ENCODE measurements at regions not wholly inside any gene's neighbourhood (a gene's known extent, or its start where the extent isn't known, plus 50 kb on each side); places are given as distances from the start of the nearest gene placed in this dataset.

GRCh38 chr19:28487999-28488398 is 725.0 kb downstream of the UQCRFS1 start:
- H3K27me3 ChIP-seq (ENCODE audit: insufficient read depth in 3 of 3, low read length in 2 of 3): no peaks in the 10 kb centered on the region
- no peak overlapping the region for H3K4me3 ChIP-seq
- no peaks in the 10 kb centered on the region for H3K4me1 ChIP-seq
- no peak for ATAC-seq
- no peaks in the 10 kb centered on the region for H3K9me3 ChIP-seq
- intact Hi-C loops (cut with DNase I): no loop called here
- no peak overlapping the region for H3K27ac ChIP-seq
- TF ChIP-seq, protein P1, sequence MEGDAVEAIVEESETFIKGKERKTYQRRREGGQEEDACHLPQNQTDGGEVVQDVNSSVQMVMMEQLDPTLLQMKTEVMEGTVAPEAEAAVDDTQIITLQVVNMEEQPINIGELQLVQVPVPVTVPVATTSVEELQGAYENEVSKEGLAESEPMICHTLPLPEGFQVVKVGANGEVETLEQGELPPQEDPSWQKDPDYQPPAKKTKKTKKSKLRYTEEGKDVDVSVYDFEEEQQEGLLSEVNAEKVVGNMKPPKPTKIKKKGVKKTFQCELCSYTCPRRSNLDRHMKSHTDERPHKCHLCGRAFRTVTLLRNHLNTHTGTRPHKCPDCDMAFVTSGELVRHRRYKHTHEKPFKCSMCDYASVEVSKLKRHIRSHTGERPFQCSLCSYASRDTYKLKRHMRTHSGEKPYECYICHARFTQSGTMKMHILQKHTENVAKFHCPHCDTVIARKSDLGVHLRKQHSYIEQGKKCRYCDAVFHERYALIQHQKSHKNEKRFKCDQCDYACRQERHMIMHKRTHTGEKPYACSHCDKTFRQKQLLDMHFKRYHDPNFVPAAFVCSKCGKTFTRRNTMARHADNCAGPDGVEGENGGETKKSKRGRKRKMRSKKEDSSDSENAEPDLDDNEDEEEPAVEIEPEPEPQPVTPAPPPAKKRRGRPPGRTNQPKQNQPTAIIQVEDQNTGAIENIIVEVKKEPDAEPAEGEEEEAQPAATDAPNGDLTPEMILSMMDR (IDR thresholded peaks at IDR 0.05): no peak
- no peak for DNase-seq
- H3K36me3 ChIP-seq (ENCODE audit: insufficient read depth in 1 of 2, low read depth in 1 of 2): no peaks in the 10 kb centered on the region
- WGBS, 3 donors: 78 to 88% (median 80%) methylated on average over 6 of the region's 6 CpGs

DNA sequence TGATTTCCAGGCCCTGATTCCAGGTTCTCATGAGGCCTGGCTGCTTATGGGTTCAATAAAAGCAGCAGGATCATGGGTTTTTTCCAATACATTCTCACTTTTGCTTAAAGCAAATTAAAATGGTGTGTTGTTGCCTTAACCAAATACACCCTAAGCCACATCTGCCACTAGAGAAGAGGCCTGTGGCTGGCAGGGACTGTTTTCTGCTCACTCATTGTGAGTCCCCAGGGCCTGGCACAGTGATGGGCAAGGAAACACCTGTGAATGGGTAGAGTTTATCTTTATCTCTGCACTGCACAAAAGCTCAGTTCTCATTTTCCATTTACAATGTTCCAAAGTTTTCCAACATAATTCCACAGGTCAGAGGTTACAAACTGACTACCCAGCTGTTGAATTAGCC is 726.0 kb downstream of the UQCRFS1 start:
- TF ChIP-seq, protein P1 (IDR thresholded peaks at IDR 0.05): no peak
- H3K4me1 ChIP-seq: no peaks in the 10 kb centered on the region
- DNase-seq (no peak), ATAC-seq (no peak)
- intact Hi-C loops (cut with DNase I): no loop called here
- no peaks in the 10 kb centered on the region for H3K36me3 ChIP-seq (ENCODE audit: insufficient read depth in 1 of 2, low read depth in 1 of 2)
- no peak overlapping the region for H3K4me3 ChIP-seq
- no peaks in the 10 kb centered on the region for H3K27me3 ChIP-seq (ENCODE audit: insufficient read depth in 3 of 3, low read length in 2 of 3)
- H3K27ac ChIP-seq: no peak overlapping the region
- no peaks in the 10 kb centered on the region for H3K9me3 ChIP-seq

DNA sequence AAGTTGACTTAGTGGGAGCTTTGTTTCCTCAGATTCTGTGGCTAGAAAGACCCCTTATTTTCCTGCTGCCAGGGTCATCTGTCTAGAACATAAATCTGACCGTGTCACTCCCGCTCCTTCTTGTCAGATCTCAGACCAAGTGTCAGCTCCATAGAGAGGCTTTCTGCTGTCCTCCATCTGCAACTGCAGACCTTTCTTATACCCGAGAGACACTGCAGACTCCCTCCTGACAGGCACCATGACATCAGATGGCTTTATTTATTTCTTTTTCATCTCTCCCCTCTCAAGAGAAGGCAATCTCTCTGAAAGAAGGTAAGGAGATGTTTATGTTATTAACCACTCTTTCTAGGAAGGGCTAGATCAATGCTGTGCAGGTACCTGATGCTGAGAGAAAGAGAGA is 726.5 kb downstream of the UQCRFS1 start:
- no peak overlapping the region for H3K27ac ChIP-seq
- no peaks in the 10 kb centered on the region for H3K9me3 ChIP-seq
- 64 to 69% (median 66%) methylated on average over 3 of the region's 3 CpGs for WGBS, 3 donors
- H3K4me3 ChIP-seq: no peak overlapping the region
- ATAC-seq (no peak), DNase-seq (no peak)
- TF ChIP-seq, protein P1 (IDR thresholded peaks at IDR 0.05): no peak
- no peaks in the 10 kb centered on the region for H3K27me3 ChIP-seq (ENCODE audit: insufficient read depth in 3 of 3, low read length in 2 of 3)
- H3K4me1 ChIP-seq: no peaks in the 10 kb centered on the region
- no peaks in the 10 kb centered on the region for H3K36me3 ChIP-seq (ENCODE audit: insufficient read depth in 1 of 2, low read depth in 1 of 2)
- intact Hi-C loops (cut with DNase I): no loop called here

- Histone ChIP-seq H3K27ac (no peak overlapping the region), H3K4me3 (no peak overlapping the region), H3K27me3 (ENCODE audit: insufficient read depth in 3 of 3, low read length in 2 of 3) (no peaks in the 10 kb centered on the region), H3K4me1 (no peaks in the 10 kb centered on the region), H3K36me3 (ENCODE audit: insufficient read depth in 1 of 2, low read depth in 1 of 2) (no peaks in the 10 kb centered on the region), H3K9me3 (no peaks in the 10 kb centered on the region)
- intact Hi-C loops (cut with DNase I): no loop called here
- TF ChIP-seq, protein P1 (IDR thresholded peaks at IDR 0.05): no peak
- WGBS, 3 donors: 62 to 66% (median 65%) methylated on average over 9 of the region's 9 CpGs
- ATAC-seq: no peak
- DNase-seq: no peak
These were observed 727.7 kb downstream of the UQCRFS1 start for GRCh38 chr19:28485292-28485691.

GRCh38 chr19:28483197-28483596 is 729.8 kb downstream of the UQCRFS1 start:
- Histone ChIP-seq H3K9me3 (no peaks in the 10 kb centered on the region), H3K4me3 (no peak overlapping the region), H3K4me1 (no peaks in the 10 kb centered on the region), H3K27ac (no peak overlapping the region), H3K27me3 (ENCODE audit: insufficient read depth in 3 of 3, low read length in 2 of 3) (no peaks in the 10 kb centered on the region), H3K36me3 (ENCODE audit: insufficient read depth in 1 of 2, low read depth in 1 of 2) (no peaks in the 10 kb centered on the region)
- intact Hi-C loops (cut with DNase I): no loop called here
- TF ChIP-seq, protein P1 (IDR thresholded peaks at IDR 0.05): no peak
- WGBS, 3 donors: 64 to 82% (median 73%) methylated on average over 3 of the region's 3 CpGs
- DNase-seq: no peak
- no peak for ATAC-seq

Data from psoas muscle (tissue), 7 donors.